IPS DF 4.7 (cell line): ENCODE measurements at regions not wholly inside any gene's neighbourhood (a gene's known extent, or its start where the extent isn't known, plus 50 kb on each side); places are given as distances from the start of the nearest gene placed in this dataset.
"Not testable (repeated sequence)": the region's sequence is repeated elsewhere in the genome, so short reads cannot be mapped to it uniquely, and the experiment has no call there.

ENCODE experiments used
- DNase-seq: peaks from one replicate; pipeline ENCODE4 v3.0.0-alpha.2; 2013; ENCODE audit warnings: low spot score; ENCODE audit errors: extremely low read depth

GRCh38 chr12:54799966-54800365 is 54.4 kb upstream of the MUCL1 start:
- DNase-seq: not testable (repeated sequence)

- DNase-seq: no peak
Measured at GRCh38 chr12:54798651-54799050, 55.7 kb upstream of the MUCL1 start.

GRCh38 chr12:54796991-54797390 is 57.3 kb upstream of the MUCL1 start:
- no peak for DNase-seq

GRCh38 chr12:54795644-54796043 is 58.7 kb upstream of the MUCL1 start:
- no peak for DNase-seq

GRCh38 chr12:54786081-54786480 is 68.2 kb upstream of the MUCL1 start:
- peak; percentile 19 for DNase-seq

GRCh38 chr12:54784115-54784514 is 70.2 kb upstream of the MUCL1 start:
- no peak for DNase-seq

- not testable (repeated sequence) for DNase-seq
Measured at GRCh38 chr12:54777031-54777430, 77.3 kb upstream of the MUCL1 start.

- DNase-seq: no peak
Measured at GRCh38 chr12:54773593-54773992, 80.7 kb upstream of the MUCL1 start.

- no peak for DNase-seq
Measured at GRCh38 chr12:54765652-54766051, 88.7 kb upstream of the MUCL1 start.

GRCh38 chr12:54762390-54762789 is 91.9 kb upstream of the MUCL1 start:
- no peak for DNase-seq

GRCh38 chr12:54759751-54760150 is 94.6 kb upstream of the MUCL1 start:
- peak; percentile 66 for DNase-seq

GRCh38 chr12:54751493-54751892 is 102.8 kb upstream of the MUCL1 start:
- DNase-seq: no peak

GRCh38 chr12:54749191-54749818 is 101.1 kb upstream of the DCD start:
- no peak for DNase-seq

GRCh38 chr12:54744590-54744989 is 96.4 kb upstream of the DCD start:
- no peak for DNase-seq

GRCh38 chr12:54740882-54741281 is 92.7 kb upstream of the DCD start:
- no peak for DNase-seq

- no peak for DNase-seq
Measured at GRCh38 chr12:54736549-54736948, 88.4 kb upstream of the DCD start.

GRCh38 chr12:54734196-54734950 is 86.2 kb upstream of the DCD start:
- no peak for DNase-seq

GRCh38 chr12:54725233-54725843 is 77.2 kb upstream of the DCD start:
- DNase-seq: peak; percentile 30

GRCh38 chr12:54723379-54724256 is 75.5 kb upstream of the DCD start:
- DNase-seq: peak; percentile 36

- DNase-seq: no peak
Measured at GRCh38 chr12:54721312-54721711, 73.1 kb upstream of the DCD start.

- no peak for DNase-seq
Measured at GRCh38 chr12:54719691-54720090, 71.5 kb upstream of the DCD start.

GRCh38 chr12:54716261-54716660 is 68.1 kb upstream of the DCD start:
- no peak for DNase-seq
